ENCODE measurements at regions not wholly inside any gene's neighbourhood (a gene's known extent, or its start where the extent isn't known, plus 50 kb on each side); places are given as distances from the start of the nearest gene placed in this dataset.

GRCh38 chr15:67998599-67999133 lies 55.4 kb upstream of the PIAS1 start:
- Histone ChIP-seq H3K27me3 (ENCODE audit: control insufficient read depth, insufficient read depth, low read length) (no peaks in the 10 kb centered on the region), H3K36me3 (ENCODE audit: control insufficient read depth, insufficient read depth, low read length) (no peaks in the 10 kb centered on the region), H3K9me3 (ENCODE audit: control insufficient read depth, insufficient read depth, low read length) (no peaks in the 10 kb centered on the region), H3K4me3 (ENCODE audit: low read length) (no peak overlapping the region), H3K4me1 (ENCODE audit: control insufficient read depth, insufficient read depth, low read length) (no peaks in the 10 kb centered on the region), H3K27ac (ENCODE audit: low read length) (no peak overlapping the region)
- ATAC-seq = no peak
- H3K9me3 Mint-ChIP-seq = no peaks in the 10 kb centered on the region
- intact Hi-C loops (cut with micrococcal nuclease) = no loop called here
- H3K27ac Mint-ChIP-seq = no peak overlapping the region
- H3K4me1 Mint-ChIP-seq = no peaks in the 10 kb centered on the region
- H3K4me3 Mint-ChIP-seq = no peak overlapping the region
- no peaks in the 10 kb centered on the region for H3K36me3 Mint-ChIP-seq
- DNase-seq = no peak
- WGBS (ENCODE audit: insufficient coverage) = 91% methylated on average over 5 of the region's 6 CpGs
- peaks cover 6 to 21% of the 10 kb centered on the region in 2 donors for H3K27me3 Mint-ChIP-seq (ENCODE audit: low read depth in 2 of 2)
- TF ChIP-seq, protein P1, sequence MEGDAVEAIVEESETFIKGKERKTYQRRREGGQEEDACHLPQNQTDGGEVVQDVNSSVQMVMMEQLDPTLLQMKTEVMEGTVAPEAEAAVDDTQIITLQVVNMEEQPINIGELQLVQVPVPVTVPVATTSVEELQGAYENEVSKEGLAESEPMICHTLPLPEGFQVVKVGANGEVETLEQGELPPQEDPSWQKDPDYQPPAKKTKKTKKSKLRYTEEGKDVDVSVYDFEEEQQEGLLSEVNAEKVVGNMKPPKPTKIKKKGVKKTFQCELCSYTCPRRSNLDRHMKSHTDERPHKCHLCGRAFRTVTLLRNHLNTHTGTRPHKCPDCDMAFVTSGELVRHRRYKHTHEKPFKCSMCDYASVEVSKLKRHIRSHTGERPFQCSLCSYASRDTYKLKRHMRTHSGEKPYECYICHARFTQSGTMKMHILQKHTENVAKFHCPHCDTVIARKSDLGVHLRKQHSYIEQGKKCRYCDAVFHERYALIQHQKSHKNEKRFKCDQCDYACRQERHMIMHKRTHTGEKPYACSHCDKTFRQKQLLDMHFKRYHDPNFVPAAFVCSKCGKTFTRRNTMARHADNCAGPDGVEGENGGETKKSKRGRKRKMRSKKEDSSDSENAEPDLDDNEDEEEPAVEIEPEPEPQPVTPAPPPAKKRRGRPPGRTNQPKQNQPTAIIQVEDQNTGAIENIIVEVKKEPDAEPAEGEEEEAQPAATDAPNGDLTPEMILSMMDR (IDR thresholded peaks at IDR 0.05) = no peak

DNA sequence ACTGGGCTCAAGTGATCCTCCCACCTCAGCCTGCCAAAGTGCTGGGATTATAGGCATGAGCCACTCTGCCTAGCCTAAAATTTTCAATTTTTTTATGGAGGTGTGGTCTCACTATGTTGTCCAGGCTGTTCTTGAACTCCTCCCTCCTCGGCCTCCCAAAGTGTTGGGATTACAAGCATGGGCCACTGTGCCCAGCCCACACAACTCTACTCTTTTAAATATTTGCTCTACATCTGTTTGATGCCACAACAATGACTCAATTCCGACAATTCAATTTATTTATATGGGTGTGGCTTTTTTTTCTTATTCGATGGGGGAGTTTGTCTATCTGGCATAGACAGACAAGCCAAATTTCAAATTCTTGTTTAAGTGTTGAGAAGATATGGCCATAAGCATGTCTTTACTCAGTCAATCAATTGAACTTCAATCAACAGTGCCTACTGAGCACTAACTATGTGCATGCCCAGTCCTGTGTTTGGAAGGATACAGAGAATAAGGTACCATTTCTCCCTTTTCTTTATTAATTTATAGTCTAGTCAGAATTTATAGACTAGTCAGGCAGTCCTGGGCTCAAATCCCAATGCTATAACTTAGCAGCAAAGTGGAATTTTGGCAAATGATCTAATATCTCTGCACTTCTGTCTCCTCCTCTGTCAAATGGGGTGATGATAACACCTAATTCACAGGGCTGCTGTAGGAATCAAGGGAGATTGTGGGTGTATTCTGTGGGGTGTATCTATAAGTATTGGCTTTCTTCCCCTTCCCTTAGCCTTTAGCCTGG lies 54.6 kb upstream of the PIAS1 start:
- no peak for ATAC-seq
- TF ChIP-seq, protein P1 (IDR thresholded peaks at IDR 0.05) = no peak
- Mint-ChIP-seq H3K9me3 (no peaks in the 10 kb centered on the region), H3K27ac (no peak overlapping the region), H3K36me3 (no peaks in the 10 kb centered on the region), H3K4me3 (no peak overlapping the region), H3K27me3 (ENCODE audit: low read depth in 2 of 2) (peaks cover 6 to 21% of the 10 kb centered on the region in 2 donors), H3K4me1 (no peaks in the 10 kb centered on the region)
- intact Hi-C loops (cut with micrococcal nuclease) = no loop called here
- H3K27me3 ChIP-seq (ENCODE audit: control insufficient read depth, insufficient read depth, low read length) = no peaks in the 10 kb centered on the region
- H3K27ac ChIP-seq (ENCODE audit: low read length) = no peak overlapping the region
- no peak overlapping the region for H3K4me3 ChIP-seq (ENCODE audit: low read length)
- no peak for DNase-seq
- no peaks in the 10 kb centered on the region for H3K4me1 ChIP-seq (ENCODE audit: control insufficient read depth, insufficient read depth, low read length)
- WGBS (ENCODE audit: insufficient coverage) = 80% methylated on average over 1 of the region's 3 CpGs
- H3K9me3 ChIP-seq (ENCODE audit: control insufficient read depth, insufficient read depth, low read length) = no peaks in the 10 kb centered on the region
- H3K36me3 ChIP-seq (ENCODE audit: control insufficient read depth, insufficient read depth, low read length) = no peaks in the 10 kb centered on the region

DNA sequence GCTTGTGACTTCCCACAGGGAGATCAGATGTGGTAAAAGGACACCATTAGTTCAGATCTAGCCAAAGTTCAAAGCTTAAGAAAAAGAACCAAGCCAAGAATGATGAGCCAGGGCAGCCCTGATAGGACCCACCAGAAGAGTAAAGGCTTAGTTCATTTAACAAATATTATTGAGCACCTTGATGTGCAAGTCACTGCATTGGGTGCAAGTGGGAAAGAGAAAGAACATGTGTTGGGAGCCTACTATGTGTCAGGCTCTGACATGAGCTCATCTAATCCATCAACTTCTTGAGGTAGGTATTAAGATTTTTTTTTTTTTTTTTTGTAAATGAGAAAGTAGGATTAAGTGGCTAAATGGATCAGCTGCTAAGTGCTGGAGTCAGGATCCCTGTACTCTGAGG lies 53.4 kb upstream of the PIAS1 start:
- Mint-ChIP-seq H3K36me3 (no peaks in the 10 kb centered on the region), H3K27ac (no peak overlapping the region), H3K4me3 (no peak overlapping the region), H3K9me3 (no peaks in the 10 kb centered on the region), H3K27me3 (ENCODE audit: low read depth in 2 of 2) (peaks cover 6 to 21% of the 10 kb centered on the region in 2 donors), H3K4me1 (no peaks in the 10 kb centered on the region)
- H3K27me3 ChIP-seq (ENCODE audit: control insufficient read depth, insufficient read depth, low read length) = no peaks in the 10 kb centered on the region
- no peak overlapping the region for H3K27ac ChIP-seq (ENCODE audit: low read length)
- no peak overlapping the region for H3K4me3 ChIP-seq (ENCODE audit: low read length)
- ATAC-seq = no peak
- H3K4me1 ChIP-seq (ENCODE audit: control insufficient read depth, insufficient read depth, low read length) = no peaks in the 10 kb centered on the region
- TF ChIP-seq, protein P1 (IDR thresholded peaks at IDR 0.05) = no peak
- H3K36me3 ChIP-seq (ENCODE audit: control insufficient read depth, insufficient read depth, low read length) = no peaks in the 10 kb centered on the region
- intact Hi-C loops (cut with micrococcal nuclease) = no loop called here
- H3K9me3 ChIP-seq (ENCODE audit: control insufficient read depth, insufficient read depth, low read length) = no peaks in the 10 kb centered on the region
- no peak for DNase-seq

- Histone ChIP-seq H3K36me3 (ENCODE audit: control insufficient read depth, insufficient read depth, low read length) (no peaks in the 10 kb centered on the region), H3K4me1 (ENCODE audit: control insufficient read depth, insufficient read depth, low read length) (no peaks in the 10 kb centered on the region)
- 100% methylated on average over 3 of the region's 4 CpGs for WGBS (ENCODE audit: insufficient coverage)
Observed at GRCh38 chr15:68001811-68002210, 52.3 kb upstream of the PIAS1 start.

More at GRCh38 chr15:68001811-68002210, 52.3 kb upstream of the PIAS1 start:
- Mint-ChIP-seq H3K4me3 (no peak overlapping the region), H3K36me3 (no peaks in the 10 kb centered on the region), H3K27me3 (ENCODE audit: low read depth in 2 of 2) (peaks cover 6 to 21% of the 10 kb centered on the region in 2 donors), H3K27ac (no peak overlapping the region), H3K4me1 (no peaks in the 10 kb centered on the region), H3K9me3 (no peaks in the 10 kb centered on the region)
- Histone ChIP-seq H3K9me3 (ENCODE audit: control insufficient read depth, insufficient read depth, low read length) (no peaks in the 10 kb centered on the region), H3K27ac (ENCODE audit: low read length) (no peak overlapping the region), H3K4me3 (ENCODE audit: low read length) (no peak overlapping the region), H3K27me3 (ENCODE audit: control insufficient read depth, insufficient read depth, low read length) (no peaks in the 10 kb centered on the region)
- no peak for DNase-seq
- TF ChIP-seq, protein P1 (IDR thresholded peaks at IDR 0.05) = no peak
- no peak for ATAC-seq
- intact Hi-C loops (cut with micrococcal nuclease) = no loop called here
